ENCODE measurements at regions not wholly inside any gene's neighbourhood (a gene's known extent, or its start where the extent isn't known, plus 50 kb on each side); places are given as distances from the start of the nearest gene placed in this dataset.

DNA sequence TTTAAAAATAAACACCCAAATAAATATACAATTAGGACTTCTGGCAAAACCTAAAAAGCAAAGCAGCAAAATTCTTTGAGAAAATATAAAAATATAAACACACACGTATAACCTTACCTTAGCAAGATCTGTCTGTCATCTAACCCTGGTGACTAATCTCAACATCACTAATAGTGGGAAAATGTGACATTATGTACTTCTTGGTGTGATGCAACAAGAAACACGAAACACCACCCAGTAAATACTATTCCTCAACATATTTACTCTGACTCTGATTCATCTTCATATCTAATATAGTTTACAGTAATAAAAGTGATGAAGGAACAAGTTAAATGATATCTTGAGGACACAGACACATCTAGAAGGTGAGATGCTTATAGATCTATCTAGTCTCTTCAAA lies 332.6 kb upstream of the MANEA start:
- no peak for DNase-seq

- no peak for DNase-seq
Observed at GRCh38 chr6:95248499-95248898, 328.8 kb upstream of the MANEA start.

DNA sequence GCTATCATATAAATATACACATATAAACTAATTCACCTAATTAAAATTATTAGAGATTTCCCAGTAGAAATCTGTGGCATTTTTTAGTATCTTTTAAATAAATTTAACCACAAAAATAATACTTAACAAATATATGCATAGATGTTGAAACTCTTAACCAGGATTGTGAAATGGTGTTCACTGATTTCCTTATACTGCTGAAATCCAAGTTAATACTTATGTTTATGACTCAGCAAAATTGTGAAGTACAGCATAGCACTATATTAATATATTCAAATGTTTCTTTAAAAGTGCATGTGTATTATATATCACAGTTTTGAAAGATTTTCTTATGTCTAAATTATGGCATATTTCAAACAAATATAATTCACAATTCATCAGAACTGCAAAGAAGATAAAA lies 328.2 kb upstream of the MANEA start:
- no peak for DNase-seq

GRCh38 chr6:95249661-95250060 lies 327.7 kb upstream of the MANEA start:
- no peak for DNase-seq

- no peak for DNase-seq
Observed at GRCh38 chr6:95263840-95264239, 313.5 kb upstream of the MANEA start.

GRCh38 chr6:95266537-95267258 lies 310.6 kb upstream of the MANEA start:
- no peak for DNase-seq

GRCh38 chr6:95274686-95275235 lies 302.6 kb upstream of the MANEA start:
- DNase-seq = no peak

- DNase-seq = no peak
Observed at GRCh38 chr6:95279616-95280015, 297.7 kb upstream of the MANEA start.

GRCh38 chr6:95280686-95281273 lies 296.6 kb upstream of the MANEA start:
- DNase-seq = no peak

- DNase-seq = no peak
Observed at GRCh38 chr6:95285881-95286280, 291.5 kb upstream of the MANEA start.

GRCh38 chr6:95286874-95287273 lies 290.5 kb upstream of the MANEA start:
- no peak for DNase-seq

DNA sequence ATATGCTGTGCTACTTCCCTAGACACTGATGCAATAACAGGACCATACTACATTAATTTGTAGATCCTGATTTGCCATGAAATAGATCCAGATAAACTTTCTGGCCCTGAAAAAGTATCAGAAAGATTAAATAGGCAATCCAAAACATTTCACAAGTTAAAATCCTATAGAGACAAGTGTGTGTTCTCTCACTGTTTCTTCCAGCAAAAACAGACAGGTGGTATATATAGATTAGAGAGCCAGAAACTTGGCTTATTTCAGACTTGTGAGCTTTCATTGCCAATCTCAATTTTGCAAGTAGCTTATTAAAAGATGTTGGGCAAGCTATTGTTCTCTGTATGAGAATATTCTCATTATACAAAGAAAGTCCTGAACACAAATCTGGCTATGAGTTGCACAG lies 289.1 kb upstream of the MANEA start:
- no peak for DNase-seq

DNA sequence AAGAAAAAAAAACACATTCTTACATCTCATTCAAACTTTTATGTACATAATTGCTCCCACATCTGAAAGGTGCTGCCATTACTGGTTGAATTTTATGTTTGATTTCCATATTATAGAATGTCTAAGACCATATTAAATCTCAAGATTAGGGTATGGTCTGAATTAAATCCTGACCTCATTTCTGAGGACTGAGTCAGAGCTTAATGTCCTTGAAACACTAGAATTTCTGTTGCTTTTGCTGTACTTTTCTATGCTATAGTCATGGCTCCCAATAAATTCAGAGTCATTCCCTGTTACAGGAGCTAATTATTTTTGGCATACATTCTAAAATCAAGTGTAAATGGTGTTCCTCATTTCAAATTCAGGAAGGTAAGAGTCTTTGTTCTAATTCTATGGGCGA lies 285.3 kb upstream of the MANEA start:
- DNase-seq = no peak

GRCh38 chr6:95293257-95293656 lies 284.1 kb upstream of the MANEA start:
- no peak for DNase-seq

- no peak for DNase-seq
Observed at GRCh38 chr6:95294043-95294442, 283.3 kb upstream of the MANEA start.

- DNase-seq = no peak
Observed at GRCh38 chr6:95309545-95309944, 267.8 kb upstream of the MANEA start.

- no peak for DNase-seq
Observed at GRCh38 chr6:95318137-95318536, 259.2 kb upstream of the MANEA start.

GRCh38 chr6:95321126-95321525 lies 256.2 kb upstream of the MANEA start:
- no peak for DNase-seq

DNA sequence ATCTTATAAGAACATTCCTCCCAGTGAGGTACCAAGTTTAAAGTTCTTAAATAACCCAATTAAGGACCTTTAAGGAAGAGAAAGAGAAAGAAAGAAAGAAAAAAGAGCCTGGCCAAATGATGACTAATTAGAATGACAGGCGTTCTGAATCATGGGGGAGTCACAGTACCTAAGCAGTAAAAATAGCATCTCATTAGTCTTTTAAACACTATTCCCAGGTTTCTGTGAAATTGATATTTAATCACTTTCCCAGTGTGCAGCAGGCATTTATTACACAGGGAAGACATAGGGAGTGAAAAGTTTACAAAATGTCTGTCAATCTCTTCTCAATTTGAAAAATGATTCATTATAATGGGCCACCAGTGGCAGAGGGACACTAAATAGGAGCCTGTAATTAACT lies 251.4 kb upstream of the MANEA start:
- no peak for DNase-seq

- no peak for DNase-seq
Observed at GRCh38 chr6:95328231-95328630, 249.1 kb upstream of the MANEA start.

DNA sequence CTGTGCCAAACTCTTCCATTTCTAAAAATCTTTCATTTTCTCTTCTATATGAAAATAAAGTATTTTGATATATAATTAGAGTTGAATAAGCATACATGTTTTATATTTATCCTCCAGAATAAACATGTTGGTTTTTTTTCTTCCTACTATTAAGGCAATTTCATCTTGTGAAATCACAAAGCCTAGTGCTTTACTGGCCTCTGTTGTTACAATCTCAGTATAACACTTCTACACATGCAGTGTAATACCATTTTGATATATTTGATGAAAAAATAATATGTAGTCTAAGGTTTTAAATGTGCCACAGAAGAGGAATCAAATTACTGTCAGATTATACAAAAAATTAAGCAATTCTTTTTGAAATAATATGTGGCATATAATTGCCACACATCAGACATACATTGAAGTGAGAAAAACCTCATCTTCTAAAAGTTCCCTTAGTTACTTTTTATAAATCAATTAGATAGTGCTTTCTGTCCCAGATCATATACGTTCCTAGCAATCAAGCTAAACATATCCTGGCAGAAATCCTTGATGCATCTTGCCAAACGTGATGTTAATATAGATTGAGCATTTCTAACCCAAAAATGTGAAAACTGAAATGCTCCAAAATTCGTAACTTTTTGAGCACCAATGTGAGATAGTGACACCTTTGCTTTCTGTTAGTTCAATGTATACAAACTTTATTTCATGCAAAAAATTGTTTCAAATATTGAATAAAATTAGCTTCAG lies 225.1 kb upstream of the MANEA start:
- no peak for DNase-seq

GRCh38 chr6:95354551-95354950 lies 222.8 kb upstream of the MANEA start:
- DNase-seq = no peak

DNA sequence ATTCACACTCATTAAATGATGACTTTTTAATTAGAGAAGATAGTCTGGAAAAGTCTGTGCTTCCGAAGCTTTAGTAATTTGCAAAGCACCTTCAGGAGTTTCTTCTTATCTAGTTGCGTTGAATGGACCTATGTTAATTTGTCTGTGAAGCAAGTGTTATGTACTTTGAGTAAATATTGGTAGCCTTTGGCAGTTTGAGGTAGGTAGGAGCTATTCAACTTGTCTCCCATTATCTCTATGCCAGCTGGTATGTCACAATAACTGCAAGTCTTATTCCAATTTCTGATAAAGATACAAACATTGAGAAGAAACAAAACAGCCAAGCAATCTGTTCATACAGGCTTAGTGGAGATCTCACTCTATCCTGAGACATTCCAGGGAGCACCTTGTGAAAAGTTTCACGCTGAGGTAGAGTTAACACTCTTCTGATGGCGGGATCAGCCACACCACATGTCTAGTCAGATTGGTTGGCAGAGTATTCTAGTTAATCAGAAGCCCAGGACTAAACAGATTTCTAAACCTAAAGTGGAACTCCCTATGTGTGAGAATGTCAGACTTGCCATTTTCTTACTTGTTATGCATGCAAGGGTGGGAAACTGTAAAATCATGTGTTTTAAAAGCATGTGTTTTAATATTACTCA lies 219.8 kb upstream of the MANEA start:
- no peak for DNase-seq
